CD4-positive, alpha-beta T cell treated with Interleukin-17A for 1 hour (primary cell): ENCODE measurements at regions not wholly inside any gene's neighbourhood (a gene's known extent, or its start where the extent isn't known, plus 50 kb on each side); places are given as distances from the start of the nearest gene placed in this dataset.

Source experiments
- DNase-seq: peaks from one replicate; pipeline ENCODE4 v3.0.0-alpha.2; 2020

DNA sequence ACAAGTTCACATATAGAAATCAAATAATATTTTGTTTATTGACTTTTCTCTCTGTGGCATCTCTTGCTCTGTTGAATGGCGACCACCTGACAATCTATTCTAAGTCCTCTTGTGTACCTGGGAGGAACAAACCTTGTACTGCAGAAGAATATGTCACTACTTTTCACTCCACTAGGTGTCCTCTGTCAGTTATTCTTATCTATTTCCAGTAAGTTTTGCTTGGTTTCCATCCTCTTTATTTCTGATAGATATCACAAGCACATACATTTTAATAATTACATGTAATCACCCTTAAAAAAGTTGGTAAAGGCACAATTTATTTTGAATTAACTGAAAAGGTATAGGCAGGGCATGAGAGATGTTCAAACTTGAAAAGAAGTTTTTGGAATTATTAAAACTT is 238.4 kb downstream of the SNCA start:
- DNase-seq = no peak

DNA sequence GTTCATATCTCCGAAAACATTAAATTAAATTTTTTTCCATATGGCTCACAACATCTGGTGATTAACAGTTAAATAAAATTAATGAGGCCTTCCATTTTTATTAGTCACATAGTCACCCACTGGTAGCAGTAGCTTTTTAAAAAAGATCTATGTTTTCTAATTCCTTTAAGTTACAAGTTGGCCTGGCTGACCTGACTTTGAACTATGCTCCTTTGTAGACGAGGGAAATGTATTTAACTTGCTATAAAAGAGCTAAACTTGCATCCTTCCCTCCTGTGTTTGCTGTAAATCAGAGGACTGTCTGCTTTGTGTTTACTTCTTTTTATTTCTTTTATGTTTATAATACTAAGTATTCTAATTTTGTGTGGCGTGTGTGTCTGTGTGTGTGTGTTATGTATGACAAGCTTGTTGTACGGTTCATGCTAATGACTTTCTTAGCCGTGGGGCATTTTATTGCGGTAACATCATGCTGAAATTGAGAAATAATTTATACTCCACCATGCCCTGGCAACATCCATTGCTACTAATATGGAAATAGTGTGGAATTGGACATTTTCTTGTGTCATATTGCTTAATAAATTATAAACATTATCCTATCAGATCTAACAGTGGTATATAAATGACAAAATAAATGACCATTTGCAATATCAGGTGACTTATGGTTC is 241.7 kb downstream of the SNCA start:
- no peak for DNase-seq

DNA sequence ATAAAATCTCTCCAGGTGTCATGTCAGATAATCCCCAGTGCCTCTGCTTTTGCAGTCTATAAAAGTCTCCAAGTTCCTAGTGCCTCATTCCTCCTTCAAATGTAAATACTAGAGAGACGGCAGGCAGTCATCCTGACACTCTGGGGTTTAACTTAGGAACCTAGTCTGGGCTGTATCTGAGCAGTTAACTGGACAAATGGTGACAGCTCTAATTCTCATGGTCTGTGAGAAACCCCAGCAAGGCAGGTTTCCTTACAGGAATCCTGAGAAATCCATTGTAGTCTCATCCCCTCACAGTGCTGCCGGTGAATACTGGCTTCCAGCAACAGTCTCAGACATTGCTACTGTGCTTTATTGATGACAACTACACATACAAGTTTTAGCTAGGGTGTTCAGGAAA is 246.8 kb downstream of the SNCA start:
- no peak for DNase-seq

DNA sequence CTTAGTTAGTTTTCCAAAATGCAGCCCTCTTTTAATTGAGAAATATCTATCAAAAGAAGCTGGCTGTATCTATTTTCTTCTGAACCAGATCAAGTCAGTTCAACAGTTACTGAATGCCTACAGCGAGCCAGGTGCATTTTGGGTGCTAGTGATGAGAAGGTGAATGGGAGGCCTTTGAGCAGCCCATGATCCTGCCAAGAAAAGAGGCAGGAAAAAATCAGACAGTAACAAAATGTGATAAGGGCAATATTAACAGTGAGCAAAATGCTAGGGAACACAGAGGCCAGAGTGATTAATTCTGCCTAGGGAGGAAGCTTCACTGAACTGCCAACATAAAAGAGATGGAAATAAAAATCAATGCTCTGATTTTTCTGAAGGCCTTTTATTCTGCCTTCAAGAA is 248.5 kb downstream of the SNCA start:
- no peak for DNase-seq

DNA sequence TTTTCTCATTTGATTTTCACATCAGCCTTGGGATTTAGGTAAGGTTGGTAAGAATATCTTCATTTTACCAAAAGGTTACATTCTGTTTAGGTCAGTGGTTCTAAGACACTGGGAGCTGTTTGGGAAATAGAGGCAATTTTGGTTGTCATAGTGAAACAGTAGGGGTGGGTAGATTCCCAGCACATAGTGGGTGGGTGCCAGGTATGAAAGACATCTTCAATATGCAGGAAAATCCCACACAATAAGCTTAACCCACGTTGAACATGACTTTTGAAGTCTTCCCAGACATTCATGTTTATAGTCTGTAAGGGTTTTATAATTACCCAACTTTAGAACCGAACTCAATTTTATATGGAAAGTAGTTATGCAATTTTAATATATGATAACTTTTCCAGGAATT is 249.6 kb downstream of the SNCA start:
- DNase-seq = no peak

DNA sequence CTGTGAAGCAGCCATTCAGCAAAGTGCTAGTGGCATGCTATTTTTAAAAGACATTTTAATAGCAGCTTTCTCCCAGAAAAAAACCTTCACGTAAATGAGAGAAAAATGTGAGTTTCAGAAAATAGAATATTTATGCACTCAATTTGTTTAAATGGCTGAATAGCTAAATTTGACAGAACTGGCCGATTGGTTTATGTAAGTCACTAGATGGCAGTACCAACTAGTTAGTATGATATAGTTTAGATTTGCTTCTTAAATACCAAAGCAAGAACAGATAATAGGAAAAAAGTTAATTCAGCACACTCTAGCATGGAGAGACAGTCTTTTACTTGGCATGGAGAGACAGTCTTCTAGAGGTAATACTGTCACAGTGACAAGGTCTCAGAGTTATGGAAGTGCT is 250.1 kb downstream of the SNCA start:
- no peak for DNase-seq

DNA sequence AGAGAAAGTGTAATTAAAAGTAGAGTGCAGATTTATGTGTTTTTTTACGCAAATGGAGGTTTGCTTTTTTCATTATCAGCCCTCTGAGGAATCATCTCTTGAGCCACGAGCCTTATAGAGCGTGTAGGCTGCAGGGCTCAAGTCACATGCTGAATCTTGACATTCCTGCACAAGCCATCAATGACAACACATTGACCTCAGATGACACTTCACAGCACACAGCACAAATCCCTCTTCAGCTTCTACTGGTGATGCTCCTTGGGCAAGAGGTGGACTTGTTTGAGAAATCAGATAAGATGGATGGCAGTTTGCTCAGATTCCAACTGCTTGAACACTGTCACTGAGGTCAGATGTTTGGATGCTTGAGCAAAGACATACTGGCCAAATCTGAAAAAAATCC is 250.6 kb downstream of the SNCA start:
- no peak for DNase-seq

DNA sequence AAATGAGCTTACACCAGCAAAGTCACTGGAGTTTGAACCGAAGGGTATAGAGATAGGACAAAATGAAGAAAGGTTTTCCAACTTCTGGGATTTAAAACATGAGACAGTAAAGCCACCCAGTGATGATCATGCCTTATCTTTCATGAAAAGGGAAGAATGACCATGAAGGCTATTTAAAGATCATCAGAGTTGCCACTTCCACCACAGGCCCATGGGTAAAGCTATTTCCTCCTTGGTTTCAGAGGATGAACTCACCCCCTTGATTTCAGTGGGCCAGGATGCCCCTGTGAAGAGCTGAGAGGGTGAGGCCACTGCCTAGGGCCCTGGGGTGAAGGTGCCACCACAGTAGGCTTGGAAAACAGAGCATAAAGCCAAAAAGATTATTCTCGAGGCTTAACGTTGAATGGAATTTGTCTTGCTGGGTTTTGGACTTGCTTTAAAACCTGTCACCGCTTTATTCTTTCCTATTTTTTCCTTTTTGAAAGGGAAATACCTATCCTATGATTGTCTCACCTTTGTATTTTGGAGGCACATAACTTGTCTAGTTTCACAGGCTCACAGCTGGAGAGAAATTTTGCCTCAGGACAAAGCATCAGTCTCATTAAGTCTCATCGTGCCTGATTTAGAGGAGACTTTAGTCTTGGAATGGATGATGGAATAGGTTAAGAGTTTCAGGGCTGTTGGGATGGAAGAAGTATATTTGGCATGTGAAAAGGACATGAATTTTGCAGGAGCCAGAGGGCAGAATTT is 254.0 kb downstream of the SNCA start:
- DNase-seq = no peak

DNA sequence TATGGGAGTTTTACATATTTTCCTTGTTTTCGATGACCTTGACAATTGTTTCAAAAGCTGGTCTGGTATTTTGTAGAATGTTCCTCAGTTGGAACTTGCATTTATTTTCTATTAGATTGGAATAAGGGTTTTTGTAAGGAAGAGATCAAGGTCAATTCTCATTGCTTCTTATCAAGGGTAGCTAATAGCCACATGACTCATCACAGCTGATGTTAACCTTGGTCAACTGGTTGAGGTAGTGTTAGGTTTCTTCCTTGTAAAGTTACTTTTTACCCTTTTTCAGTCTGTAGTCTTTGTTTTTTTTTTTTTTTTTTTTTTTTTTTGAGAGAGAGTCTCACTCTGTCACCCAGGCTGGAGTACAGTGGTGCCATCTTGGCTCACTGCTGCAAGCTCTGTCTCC is 257.2 kb downstream of the SNCA start:
- DNase-seq = no peak

DNA sequence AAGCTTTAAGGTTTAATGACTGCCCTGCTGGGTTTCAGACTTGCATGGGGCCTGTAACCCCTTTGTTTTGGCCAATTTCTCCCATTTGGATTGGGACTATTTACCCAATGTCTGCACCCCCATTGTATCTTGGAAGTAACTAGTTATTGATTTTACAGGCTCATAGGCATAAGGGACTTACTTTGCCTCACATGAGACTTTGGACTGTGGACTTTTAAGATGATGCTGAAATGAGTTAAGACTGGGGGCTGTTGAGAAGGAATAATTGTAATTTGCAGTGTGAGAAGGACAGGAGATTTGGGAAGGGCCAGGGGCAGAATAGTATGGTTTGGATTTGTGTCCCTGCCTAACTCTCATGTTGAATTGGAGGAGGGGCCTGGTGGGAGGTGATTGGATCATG is 260.7 kb downstream of the SNCA start:
- no peak for DNase-seq

DNA sequence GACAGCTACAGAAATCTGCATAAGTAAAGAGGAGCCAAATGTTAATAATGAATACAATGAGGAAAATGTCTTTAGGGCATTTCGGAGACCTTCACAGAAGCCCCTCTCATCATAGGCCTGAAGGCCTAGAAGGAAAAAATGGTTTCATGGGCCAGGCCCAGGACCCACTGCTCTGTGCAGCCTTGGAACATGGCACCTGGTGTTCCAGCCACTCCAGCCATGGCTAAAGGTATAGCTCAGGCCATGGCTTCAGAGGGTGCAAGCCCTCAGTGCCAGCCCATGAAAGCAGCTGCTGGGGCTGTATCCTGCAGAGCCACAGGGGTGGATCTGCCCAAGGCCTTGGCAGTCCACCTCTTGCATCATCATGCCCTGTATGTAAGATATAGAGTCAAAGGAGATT is 261.1 kb downstream of the SNCA start:
- DNase-seq = no peak

DNA sequence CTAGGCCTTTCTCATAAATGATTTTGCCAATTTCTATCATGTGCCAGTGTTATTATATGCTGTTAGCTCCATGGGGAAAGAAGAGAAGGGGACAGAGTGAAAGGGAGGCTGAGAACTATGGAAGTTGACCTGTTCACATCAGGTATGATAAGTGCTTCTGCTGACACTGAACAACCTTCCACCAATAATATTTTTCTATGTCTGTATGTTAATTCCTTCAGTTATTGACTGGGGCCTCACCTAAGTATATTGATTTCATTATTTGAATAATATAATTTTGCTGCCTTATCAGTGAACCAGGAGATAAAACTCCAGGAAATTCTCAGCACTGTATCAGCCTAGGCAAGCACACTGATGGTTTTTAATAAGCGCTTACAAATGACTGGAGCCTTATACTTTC is 262.8 kb downstream of the SNCA start:
- no peak for DNase-seq

DNA sequence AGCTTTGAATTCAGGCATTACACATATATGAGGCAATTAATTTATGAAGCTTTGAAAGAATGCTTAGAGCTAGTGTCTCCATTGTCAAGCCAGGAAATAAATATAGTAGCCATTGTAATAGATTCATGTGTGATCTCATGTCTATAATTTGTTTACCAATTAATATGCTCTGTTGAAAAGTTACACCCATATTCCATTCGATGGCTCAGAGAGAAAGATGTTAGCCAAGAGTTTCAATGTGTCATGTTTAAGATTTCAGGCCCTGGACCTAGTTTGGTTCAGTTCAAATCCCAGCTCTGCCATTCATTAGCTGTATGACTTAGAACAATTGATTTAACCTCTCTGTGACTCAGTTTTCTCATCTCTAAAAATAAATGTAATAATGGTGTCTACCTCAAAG is 263.3 kb downstream of the SNCA start:
- DNase-seq = no peak

DNA sequence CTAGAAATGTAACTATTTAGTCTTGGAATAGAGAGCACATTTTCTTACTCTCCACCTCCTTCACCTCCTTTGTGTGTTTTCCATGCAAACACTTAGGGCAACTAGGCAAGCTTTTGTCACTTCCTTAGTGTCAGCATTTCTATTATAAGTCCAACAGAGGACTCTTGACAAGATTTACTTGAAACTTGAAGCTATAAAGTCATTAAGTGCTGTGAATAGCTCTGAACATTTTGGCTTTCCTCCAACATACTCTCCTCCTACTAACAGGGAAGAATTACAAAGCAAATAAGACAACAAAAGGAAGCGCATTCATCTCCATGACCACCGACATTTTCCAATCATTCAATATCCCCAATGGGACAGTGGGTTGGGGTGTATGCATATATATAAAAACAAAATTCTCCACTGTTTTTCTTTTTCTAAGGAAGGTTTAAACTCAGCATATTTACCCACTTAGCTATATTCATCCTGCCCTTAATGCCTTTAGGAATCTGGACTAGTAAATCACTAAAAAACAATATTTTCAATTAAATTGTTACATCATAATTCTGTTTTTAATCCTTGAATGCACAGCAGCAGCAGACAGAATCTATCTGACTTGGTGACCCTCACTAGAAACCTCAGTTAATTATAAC is 264.6 kb downstream of the SNCA start:
- DNase-seq = no peak

DNA sequence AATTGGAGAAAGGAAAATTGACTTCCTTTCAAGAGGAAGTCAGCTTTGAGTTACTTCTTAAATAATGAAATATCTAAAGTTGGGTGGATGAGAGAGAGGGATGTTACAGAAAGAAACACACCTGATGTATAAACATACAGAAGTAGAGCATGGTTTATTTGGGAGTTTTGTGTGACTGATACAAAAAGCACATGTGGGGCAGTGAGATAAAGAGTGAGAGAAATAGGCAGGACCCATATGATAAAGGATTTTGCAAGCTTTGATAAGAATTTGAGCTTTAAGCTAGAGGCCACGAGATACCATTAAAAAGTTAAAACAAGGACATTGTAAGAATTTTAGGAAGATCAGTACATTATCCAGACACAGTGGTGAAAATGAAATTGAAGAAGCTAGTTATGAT is 263.3 kb upstream of the GPRIN3 start:
- no peak for DNase-seq

DNA sequence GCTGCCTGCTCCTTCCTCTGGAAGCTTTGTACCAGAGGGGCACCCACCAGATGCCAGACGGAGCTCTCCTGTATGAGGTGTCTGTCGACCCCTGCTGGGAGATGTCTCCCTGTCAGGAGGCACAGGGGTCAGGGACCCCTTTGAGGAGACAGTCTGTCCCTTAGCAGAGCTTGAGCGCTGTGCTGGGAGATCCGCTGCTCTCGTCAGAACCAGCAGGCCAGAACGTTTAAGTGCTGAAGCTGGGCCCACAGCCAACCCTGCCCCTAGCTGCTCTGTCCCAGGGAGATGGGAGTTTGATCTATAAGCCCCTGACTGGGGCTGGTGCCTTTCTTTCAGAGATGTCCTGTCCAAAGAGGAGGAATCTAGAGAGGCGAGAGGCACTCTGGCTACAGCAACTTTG is 260.3 kb upstream of the GPRIN3 start:
- no peak for DNase-seq

DNA sequence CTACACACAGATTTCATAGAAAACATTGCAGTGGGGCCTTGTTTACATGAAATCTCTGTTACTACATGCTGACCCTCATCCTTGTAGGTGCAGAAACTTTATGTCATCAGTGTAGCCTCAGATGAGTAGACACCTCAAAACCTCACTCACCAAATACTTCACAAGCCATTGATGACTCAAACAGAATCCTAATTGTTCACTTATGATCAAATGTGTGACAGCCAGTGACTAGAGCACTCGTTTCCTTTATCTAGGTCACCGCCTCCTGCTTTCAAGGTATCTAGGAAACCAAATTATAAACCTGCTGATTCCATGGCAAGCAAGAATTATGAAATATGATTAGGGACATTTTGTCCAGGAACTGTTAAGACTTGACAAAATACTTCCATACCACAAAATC is 255.8 kb upstream of the GPRIN3 start:
- no peak for DNase-seq

DNA sequence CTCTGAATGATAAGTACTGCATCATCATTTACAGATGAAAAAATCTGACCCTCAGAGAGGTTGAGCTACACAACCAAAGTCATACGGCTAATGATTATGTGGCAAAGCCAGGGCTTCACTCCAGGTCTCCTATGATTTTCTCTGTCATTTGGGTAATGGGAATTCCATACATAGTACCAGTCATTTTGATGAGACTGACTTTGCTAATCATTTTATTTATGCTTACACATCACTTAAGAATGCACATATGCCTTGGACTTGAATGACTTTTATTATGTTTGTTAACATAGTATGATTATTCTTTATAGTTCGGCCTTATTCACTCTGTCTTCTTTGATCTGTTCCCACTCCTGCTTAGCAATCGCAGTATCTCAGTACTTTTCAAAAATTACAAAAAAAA is 255.1 kb upstream of the GPRIN3 start:
- no peak for DNase-seq

DNA sequence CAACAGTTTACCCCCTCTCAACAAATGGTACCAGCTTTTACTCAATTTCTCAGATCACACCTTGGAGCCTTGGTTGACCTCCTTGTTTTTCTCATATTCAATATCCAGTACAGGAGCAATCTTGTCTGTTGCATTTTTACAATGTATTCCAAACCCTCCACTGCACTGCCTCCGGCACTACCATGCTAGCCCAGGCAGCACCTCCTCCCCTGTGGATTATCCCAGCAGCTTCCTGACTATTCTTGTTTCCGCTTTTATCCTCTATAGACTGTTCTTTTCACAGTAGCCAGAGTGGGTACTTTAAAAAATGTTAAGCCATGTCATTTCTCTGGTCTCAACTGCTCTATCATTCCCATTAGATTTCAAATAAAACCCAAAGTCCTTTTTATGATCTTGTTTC is 253.4 kb upstream of the GPRIN3 start:
- no peak for DNase-seq

DNA sequence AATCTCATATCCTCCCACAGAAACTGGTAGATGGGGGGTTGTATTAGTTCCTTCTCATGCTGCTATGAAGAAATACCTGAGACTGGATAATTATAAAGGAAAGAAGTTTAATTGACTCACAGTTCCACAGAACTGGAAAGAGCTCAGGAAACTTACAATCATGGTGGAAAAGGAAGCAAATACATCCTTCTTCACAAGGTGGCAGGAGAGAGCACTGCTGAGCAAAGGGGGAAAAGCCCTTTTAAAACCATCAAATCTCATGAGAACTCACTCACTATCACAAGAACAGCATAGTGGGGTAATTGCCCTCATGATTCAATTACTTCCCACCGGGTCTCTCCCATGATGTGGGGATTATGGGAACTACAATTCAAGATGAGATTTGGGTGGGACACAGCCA is 250.5 kb upstream of the GPRIN3 start:
- DNase-seq = no peak

DNA sequence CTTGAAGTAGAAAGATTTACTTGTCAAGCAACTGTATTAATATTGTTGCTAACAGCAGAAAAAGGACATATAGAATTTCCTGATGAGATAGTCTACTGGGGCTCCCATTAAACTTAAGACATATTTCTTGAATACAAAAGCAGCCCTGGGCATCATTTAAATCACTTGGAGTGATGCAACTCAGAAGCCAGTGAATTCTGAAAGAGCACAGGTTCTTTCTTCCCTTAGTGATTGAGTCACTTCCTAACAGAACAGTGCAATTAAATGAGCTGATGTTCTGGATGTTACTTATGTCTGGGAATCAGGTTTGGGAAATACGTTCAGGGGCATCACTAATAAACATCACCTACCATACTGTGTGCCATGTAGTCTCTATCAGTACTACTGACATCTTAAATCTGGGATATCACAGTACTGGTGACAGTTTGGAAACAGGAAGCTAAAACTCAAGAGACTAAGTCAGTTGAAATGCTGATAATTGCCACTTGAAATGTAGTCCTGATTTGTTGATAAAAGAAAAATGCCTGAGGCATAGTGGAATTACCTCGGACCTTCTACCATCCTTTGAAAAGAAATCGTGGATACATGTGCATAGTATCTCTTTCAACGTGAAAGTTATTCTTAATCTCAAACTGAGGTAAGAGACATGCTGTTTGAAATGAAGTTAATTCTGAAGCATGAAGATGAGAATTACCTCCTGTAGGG is 249.2 kb upstream of the GPRIN3 start:
- DNase-seq = no peak

DNA sequence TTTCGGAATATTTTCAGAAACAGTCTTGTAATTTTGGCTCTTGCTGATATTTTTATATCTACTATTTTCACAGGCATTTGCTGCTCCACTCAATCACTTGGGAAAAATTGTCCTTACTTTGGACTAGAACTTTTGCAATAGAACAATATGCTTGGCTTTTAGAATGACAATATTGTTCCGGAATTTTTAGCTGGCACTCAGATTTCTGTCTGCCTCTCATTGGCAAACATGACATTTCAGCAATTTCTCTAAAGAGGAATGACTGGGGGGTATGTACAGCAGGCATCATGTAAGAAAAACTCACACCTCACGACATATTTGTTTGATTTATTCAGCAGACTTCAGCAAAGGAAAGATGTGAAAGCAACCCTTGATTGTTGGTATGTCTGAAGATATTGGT is 243.6 kb upstream of the GPRIN3 start:
- no peak for DNase-seq

DNA sequence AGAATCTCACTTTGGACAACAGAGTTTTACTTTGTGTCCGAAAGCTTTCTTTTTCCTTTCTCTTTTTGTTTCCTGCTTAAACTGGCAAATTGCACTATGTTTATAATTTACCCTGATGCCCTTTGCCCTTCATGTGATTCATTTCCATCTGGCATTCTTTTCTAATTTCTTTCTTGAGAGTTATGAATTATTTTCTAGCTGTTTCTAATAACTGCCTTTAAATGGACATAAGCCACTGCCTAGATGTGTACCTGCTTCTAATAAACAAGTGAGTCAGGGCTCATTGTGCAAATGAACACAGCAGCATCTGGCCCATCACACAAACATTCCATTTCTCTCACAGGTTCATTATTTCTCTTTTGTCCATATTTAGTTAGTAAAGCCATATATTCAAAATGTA is 242.3 kb upstream of the GPRIN3 start:
- no peak for DNase-seq

DNA sequence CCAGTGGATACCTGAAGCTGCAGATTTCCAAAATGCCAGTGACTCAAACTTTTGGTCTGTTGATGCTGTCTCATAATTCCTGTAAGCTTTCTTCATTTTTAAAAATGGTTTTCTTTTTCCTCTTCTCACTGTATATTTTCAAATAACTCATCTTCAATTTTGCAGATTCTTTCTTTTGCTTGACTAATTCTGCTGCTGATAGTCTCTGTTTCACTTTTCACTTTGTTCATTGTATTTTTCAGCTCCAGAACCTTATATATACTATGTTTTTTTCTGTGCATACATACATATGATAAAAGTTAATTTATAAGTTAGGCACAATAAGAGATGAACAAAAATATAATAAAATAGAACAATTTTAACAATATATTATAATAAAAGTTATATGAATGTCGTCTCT is 237.7 kb upstream of the GPRIN3 start:
- DNase-seq = no peak
